ENCODE measurements at regions not wholly inside any gene's neighbourhood (a gene's known extent, or its start where the extent isn't known, plus 50 kb on each side); places are given as distances from the start of the nearest gene placed in this dataset.

- WGBS (ENCODE audit: insufficient coverage), result 44% methylated on average over 4 of the region's 4 CpGs
- no peaks in the 10 kb centered on the region for H3K27me3 ChIP-seq (ENCODE audit: control insufficient read depth, insufficient read depth, low read length)
- no peaks in the 10 kb centered on the region for H3K36me3 ChIP-seq (ENCODE audit: control insufficient read depth, insufficient read depth, low read length)
- no peak for DNase-seq
- no peak overlapping the region for H3K27ac ChIP-seq (ENCODE audit: low read length)
- H3K4me1 ChIP-seq (ENCODE audit: control insufficient read depth, insufficient read depth, low read length), result peaks cover 7% of the 10 kb centered on the region
- no peak overlapping the region for H3K4me3 ChIP-seq (ENCODE audit: low read length)
- no peaks in the 10 kb centered on the region for H3K9me3 ChIP-seq (replicated peaks; ENCODE audit: control insufficient read depth, low read depth, low read length)
Observed at GRCh38 chr6:6412221-6412620, 91.8 kb upstream of the F13A1 start.

GRCh38 chr6:6412700-6413099, 92.2 kb upstream of the F13A1 start:
- no peaks in the 10 kb centered on the region for H3K27me3 ChIP-seq (ENCODE audit: control insufficient read depth, insufficient read depth, low read length)
- no peaks in the 10 kb centered on the region for H3K36me3 ChIP-seq (ENCODE audit: control insufficient read depth, insufficient read depth, low read length)
- no peak overlapping the region for H3K27ac ChIP-seq (ENCODE audit: low read length)
- no peak overlapping the region for H3K4me3 ChIP-seq (ENCODE audit: low read length)
- DNase-seq, result peak; percentile 69
- peaks cover 7% of the 10 kb centered on the region for H3K4me1 ChIP-seq (ENCODE audit: control insufficient read depth, insufficient read depth, low read length)
- 33% methylated on average over 1 of the region's 4 CpGs for WGBS (ENCODE audit: insufficient coverage)
- H3K9me3 ChIP-seq (replicated peaks; ENCODE audit: control insufficient read depth, low read depth, low read length), result no peaks in the 10 kb centered on the region

- no peaks in the 10 kb centered on the region for H3K36me3 ChIP-seq (ENCODE audit: control insufficient read depth, insufficient read depth, low read length)
- no CpG with 5 or more reads among the region's 5 CpGs for WGBS (ENCODE audit: insufficient coverage)
- no peak for DNase-seq
- peaks cover 10% of the 10 kb centered on the region for H3K4me1 ChIP-seq (ENCODE audit: control insufficient read depth, insufficient read depth, low read length)
- H3K9me3 ChIP-seq (replicated peaks; ENCODE audit: control insufficient read depth, low read depth, low read length), result no peaks in the 10 kb centered on the region
- H3K4me3 ChIP-seq (ENCODE audit: low read length), result no peak overlapping the region
- H3K27ac ChIP-seq (ENCODE audit: low read length), result no peak overlapping the region
- no peaks in the 10 kb centered on the region for H3K27me3 ChIP-seq (ENCODE audit: control insufficient read depth, insufficient read depth, low read length)
Observed at GRCh38 chr6:6414931-6415330, 94.5 kb upstream of the F13A1 start.

GRCh38 chr6:6417475-6417874, 97.0 kb upstream of the F13A1 start:
- 80% methylated on average over 1 of the region's 7 CpGs for WGBS (ENCODE audit: insufficient coverage)
- DNase-seq, result no peak
- H3K36me3 ChIP-seq (ENCODE audit: control insufficient read depth, insufficient read depth, low read length), result no peaks in the 10 kb centered on the region
- no peak overlapping the region for H3K4me3 ChIP-seq (ENCODE audit: low read length)
- H3K4me1 ChIP-seq (ENCODE audit: control insufficient read depth, insufficient read depth, low read length), result peaks cover 7% of the 10 kb centered on the region
- no peaks in the 10 kb centered on the region for H3K27me3 ChIP-seq (ENCODE audit: control insufficient read depth, insufficient read depth, low read length)
- H3K27ac ChIP-seq (ENCODE audit: low read length), result no peak overlapping the region
- no peaks in the 10 kb centered on the region for H3K9me3 ChIP-seq (replicated peaks; ENCODE audit: control insufficient read depth, low read depth, low read length)

GRCh38 chr6:6418421-6418820, 98.0 kb upstream of the F13A1 start:
- H3K4me3 ChIP-seq (ENCODE audit: low read length), result no peak overlapping the region
- no peak for DNase-seq
- H3K9me3 ChIP-seq (replicated peaks; ENCODE audit: control insufficient read depth, low read depth, low read length), result peaks cover 2% of the 10 kb centered on the region
- WGBS (ENCODE audit: insufficient coverage), result no CpG with 5 or more reads among the region's 3 CpGs
- H3K27ac ChIP-seq (ENCODE audit: low read length), result no peak overlapping the region
- no peaks in the 10 kb centered on the region for H3K36me3 ChIP-seq (ENCODE audit: control insufficient read depth, insufficient read depth, low read length)
- no peaks in the 10 kb centered on the region for H3K27me3 ChIP-seq (ENCODE audit: control insufficient read depth, insufficient read depth, low read length)
- peaks cover 6% of the 10 kb centered on the region for H3K4me1 ChIP-seq (ENCODE audit: control insufficient read depth, insufficient read depth, low read length)

GRCh38 chr6:6420107-6420506, 99.6 kb upstream of the F13A1 start:
- Histone ChIP-seq H3K9me3 (replicated peaks; ENCODE audit: control insufficient read depth, low read depth, low read length) (peaks cover 9% of the 10 kb centered on the region), H3K36me3 (ENCODE audit: control insufficient read depth, insufficient read depth, low read length) (no peaks in the 10 kb centered on the region), H3K4me3 (ENCODE audit: low read length) (no peak overlapping the region), H3K4me1 (ENCODE audit: control insufficient read depth, insufficient read depth, low read length) (peaks cover 6% of the 10 kb centered on the region), H3K27ac (ENCODE audit: low read length) (no peak overlapping the region), H3K27me3 (ENCODE audit: control insufficient read depth, insufficient read depth, low read length) (no peaks in the 10 kb centered on the region)
- DNase-seq, result peak; percentile 24
- 88% methylated on average over 1 of the region's 1 CpG for WGBS (ENCODE audit: insufficient coverage)

- WGBS (ENCODE audit: insufficient coverage), result no CpG with 5 or more reads among the region's 2 CpGs
Observed at GRCh38 chr6:6434151-6434550, 113.7 kb upstream of the F13A1 start.

GRCh38 chr6:6434723-6435122, 114.3 kb upstream of the F13A1 start:
- DNase-seq, result no peak
- no CpG with 5 or more reads among the region's 1 CpG for WGBS (ENCODE audit: insufficient coverage)

More at GRCh38 chr6:6434151-6434550, 113.7 kb upstream of the F13A1 start:
- Histone ChIP-seq H3K27ac (ENCODE audit: low read length) (no peak overlapping the region), H3K4me3 (ENCODE audit: low read length) (no peak overlapping the region), H3K36me3 (ENCODE audit: control insufficient read depth, insufficient read depth, low read length) (no peaks in the 10 kb centered on the region), H3K9me3 (replicated peaks; ENCODE audit: control insufficient read depth, low read depth, low read length) (no peaks in the 10 kb centered on the region), H3K4me1 (ENCODE audit: control insufficient read depth, insufficient read depth, low read length) (no peaks in the 10 kb centered on the region), H3K27me3 (ENCODE audit: control insufficient read depth, insufficient read depth, low read length) (no peaks in the 10 kb centered on the region)
- no peak for DNase-seq

GRCh38 chr6:6436366-6436765, 115.9 kb upstream of the F13A1 start:
- Histone ChIP-seq H3K27me3 (ENCODE audit: control insufficient read depth, insufficient read depth, low read length) (no peaks in the 10 kb centered on the region), H3K36me3 (ENCODE audit: control insufficient read depth, insufficient read depth, low read length) (no peaks in the 10 kb centered on the region), H3K9me3 (replicated peaks; ENCODE audit: control insufficient read depth, low read depth, low read length) (no peaks in the 10 kb centered on the region), H3K4me1 (ENCODE audit: control insufficient read depth, insufficient read depth, low read length) (no peaks in the 10 kb centered on the region), H3K27ac (ENCODE audit: low read length) (no peak overlapping the region), H3K4me3 (ENCODE audit: low read length) (no peak overlapping the region)
- DNase-seq, result no peak
- WGBS (ENCODE audit: insufficient coverage), result no CpG with 5 or more reads among the region's 4 CpGs

More at GRCh38 chr6:6434723-6435122, 114.3 kb upstream of the F13A1 start:
- no peaks in the 10 kb centered on the region for H3K27me3 ChIP-seq (ENCODE audit: control insufficient read depth, insufficient read depth, low read length)
- no peaks in the 10 kb centered on the region for H3K4me1 ChIP-seq (ENCODE audit: control insufficient read depth, insufficient read depth, low read length)
- H3K27ac ChIP-seq (ENCODE audit: low read length), result no peak overlapping the region
- no peaks in the 10 kb centered on the region for H3K9me3 ChIP-seq (replicated peaks; ENCODE audit: control insufficient read depth, low read depth, low read length)
- no peak overlapping the region for H3K4me3 ChIP-seq (ENCODE audit: low read length)
- no peaks in the 10 kb centered on the region for H3K36me3 ChIP-seq (ENCODE audit: control insufficient read depth, insufficient read depth, low read length)

GRCh38 chr6:6436946-6437345, 116.5 kb upstream of the F13A1 start:
- no CpG with 5 or more reads among the region's 3 CpGs for WGBS (ENCODE audit: insufficient coverage)
- H3K4me3 ChIP-seq (ENCODE audit: low read length), result no peak overlapping the region
- H3K27me3 ChIP-seq (ENCODE audit: control insufficient read depth, insufficient read depth, low read length), result no peaks in the 10 kb centered on the region
- no peaks in the 10 kb centered on the region for H3K4me1 ChIP-seq (ENCODE audit: control insufficient read depth, insufficient read depth, low read length)
- H3K36me3 ChIP-seq (ENCODE audit: control insufficient read depth, insufficient read depth, low read length), result no peaks in the 10 kb centered on the region
- DNase-seq, result no peak
- H3K27ac ChIP-seq (ENCODE audit: low read length), result no peak overlapping the region
- H3K9me3 ChIP-seq (replicated peaks; ENCODE audit: control insufficient read depth, low read depth, low read length), result no peaks in the 10 kb centered on the region

- Histone ChIP-seq H3K27me3 (ENCODE audit: control insufficient read depth, insufficient read depth, low read length) (no peaks in the 10 kb centered on the region), H3K4me3 (ENCODE audit: low read length) (no peak overlapping the region), H3K36me3 (ENCODE audit: control insufficient read depth, insufficient read depth, low read length) (no peaks in the 10 kb centered on the region), H3K9me3 (replicated peaks; ENCODE audit: control insufficient read depth, low read depth, low read length) (no peaks in the 10 kb centered on the region), H3K27ac (ENCODE audit: low read length) (no peak overlapping the region), H3K4me1 (ENCODE audit: control insufficient read depth, insufficient read depth, low read length) (no peaks in the 10 kb centered on the region)
- DNase-seq, result no peak
- 86% methylated on average over 1 of the region's 2 CpGs for WGBS (ENCODE audit: insufficient coverage)
Observed at GRCh38 chr6:6438286-6438685, 117.8 kb upstream of the F13A1 start.
